Parathyroid adenoma (tissue), 2 donors: ENCODE measurements at regions not wholly inside any gene's neighbourhood (a gene's known extent, or its start where the extent isn't known, plus 50 kb on each side); places are given as distances from the start of the nearest gene placed in this dataset.

Experiments
- H2AFZ ChIP-seq: fragments of 300-600 bp; sonication (generic); one replicate; pipeline ENCODE4 v1.7.0; 2017; ENCODE audit warnings: antibody characterized with exemption, mild to moderate bottlenecking
- H3K27ac ChIP-seq: fragments of 300-600 bp; sonication (generic); one replicate; pipeline ENCODE4 v1.7.0; 2017
- H3K27me3 ChIP-seq: fragments of 300-600 bp; sonication (generic); one replicate; pipeline ENCODE4 v1.7.0; 2017; ENCODE audit warnings: low read length; ENCODE audit not compliant: control insufficient read depth, insufficient read depth
- H3K36me3 ChIP-seq: fragments of 300-600 bp; sonication (generic); one replicate; pipeline ENCODE4 v1.7.0; 2017; ENCODE audit warnings: low read length; ENCODE audit not compliant: control insufficient read depth, insufficient read depth
- H3K4me1 ChIP-seq: fragments of 300-600 bp; sonication (generic); one replicate; pipeline ENCODE4 v1.7.0; 2017; ENCODE audit warnings: control low read depth
- H3K4me2 ChIP-seq: fragments of 300-600 bp; sonication (generic); one replicate; pipeline ENCODE4 v1.7.0; 2017; ENCODE audit warnings: low read length
- H3K4me3 ChIP-seq: fragments of 300-600 bp; sonication (generic); one replicate; pipeline ENCODE4 v1.7.0; 2017; ENCODE audit warnings: low read depth, low read length
- H3K79me2 ChIP-seq: fragments of 300-600 bp; sonication (generic); one replicate; pipeline ENCODE4 v1.7.0; 2017; ENCODE audit warnings: control low read depth
- H3K9ac ChIP-seq: fragments of 300-600 bp; sonication (generic); one replicate; pipeline ENCODE4 v1.7.0; 2017; ENCODE audit warnings: mild to moderate bottlenecking
- H3K9me3 ChIP-seq: fragments of 300-600 bp; sonication (generic); one replicate; pipeline ENCODE4 v1.7.0; 2017; ENCODE audit warnings: low read length; ENCODE audit not compliant: control insufficient read depth
- TF ChIP-seq, protein P1 (sequence below): fragments of 300-600 bp; sonication (generic); IDR thresholded peaks from one replicate; pipeline ENCODE4 v1.7.0; 2017; ENCODE audit warnings: antibody characterized with exemption, mild to moderate bottlenecking
- donor health status: primary hyperparathyroidism.

DNA sequence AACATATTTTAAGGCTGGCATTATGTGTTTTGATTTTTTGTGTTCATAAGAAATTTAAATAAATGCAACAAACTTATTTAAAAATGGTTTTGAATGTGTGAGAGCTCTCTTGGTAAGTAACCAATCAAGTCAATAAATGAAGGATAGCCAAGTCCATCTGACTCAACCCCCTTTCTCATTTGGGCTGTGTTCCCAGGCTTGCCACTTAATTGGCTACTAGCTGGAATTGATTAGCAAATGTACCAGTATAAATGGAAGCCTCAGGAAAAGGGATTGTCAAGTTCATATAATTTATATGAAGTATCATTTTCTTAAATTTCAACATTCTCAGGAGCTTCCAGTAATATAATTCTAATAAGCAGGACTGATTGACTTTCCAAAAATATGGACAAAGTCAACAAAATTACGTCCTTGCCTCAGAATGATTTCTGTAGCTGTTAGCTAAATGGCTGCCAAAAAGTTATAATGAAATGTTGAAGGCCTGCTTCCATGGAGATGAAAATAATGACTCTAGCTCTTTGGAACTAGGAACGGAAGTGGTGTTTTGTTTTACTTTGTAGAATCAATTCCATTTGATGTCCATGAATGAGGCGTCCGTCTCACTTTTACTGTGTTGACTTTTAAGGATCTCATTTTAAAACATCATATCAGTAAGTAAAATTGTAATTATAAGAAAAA is 614.9 kb downstream of the CDH26 start:
- Histone ChIP-seq H3K36me3 (no peaks in the 10 kb centered on the region), H3K4me1 (no peaks in the 10 kb centered on the region), H3K4me3 (no peak overlapping the region), H3K4me2 (no peak overlapping the region), H3K79me2 (no peaks in the 10 kb centered on the region), H3K9me3 (no peaks in the 10 kb centered on the region), H3K9ac (no peak overlapping the region), H3K27me3 (no peaks in the 10 kb centered on the region), H2AFZ (no peak overlapping the region), H3K27ac (no peak overlapping the region)
- TF ChIP-seq, protein P1, sequence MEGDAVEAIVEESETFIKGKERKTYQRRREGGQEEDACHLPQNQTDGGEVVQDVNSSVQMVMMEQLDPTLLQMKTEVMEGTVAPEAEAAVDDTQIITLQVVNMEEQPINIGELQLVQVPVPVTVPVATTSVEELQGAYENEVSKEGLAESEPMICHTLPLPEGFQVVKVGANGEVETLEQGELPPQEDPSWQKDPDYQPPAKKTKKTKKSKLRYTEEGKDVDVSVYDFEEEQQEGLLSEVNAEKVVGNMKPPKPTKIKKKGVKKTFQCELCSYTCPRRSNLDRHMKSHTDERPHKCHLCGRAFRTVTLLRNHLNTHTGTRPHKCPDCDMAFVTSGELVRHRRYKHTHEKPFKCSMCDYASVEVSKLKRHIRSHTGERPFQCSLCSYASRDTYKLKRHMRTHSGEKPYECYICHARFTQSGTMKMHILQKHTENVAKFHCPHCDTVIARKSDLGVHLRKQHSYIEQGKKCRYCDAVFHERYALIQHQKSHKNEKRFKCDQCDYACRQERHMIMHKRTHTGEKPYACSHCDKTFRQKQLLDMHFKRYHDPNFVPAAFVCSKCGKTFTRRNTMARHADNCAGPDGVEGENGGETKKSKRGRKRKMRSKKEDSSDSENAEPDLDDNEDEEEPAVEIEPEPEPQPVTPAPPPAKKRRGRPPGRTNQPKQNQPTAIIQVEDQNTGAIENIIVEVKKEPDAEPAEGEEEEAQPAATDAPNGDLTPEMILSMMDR: no peak

DNA sequence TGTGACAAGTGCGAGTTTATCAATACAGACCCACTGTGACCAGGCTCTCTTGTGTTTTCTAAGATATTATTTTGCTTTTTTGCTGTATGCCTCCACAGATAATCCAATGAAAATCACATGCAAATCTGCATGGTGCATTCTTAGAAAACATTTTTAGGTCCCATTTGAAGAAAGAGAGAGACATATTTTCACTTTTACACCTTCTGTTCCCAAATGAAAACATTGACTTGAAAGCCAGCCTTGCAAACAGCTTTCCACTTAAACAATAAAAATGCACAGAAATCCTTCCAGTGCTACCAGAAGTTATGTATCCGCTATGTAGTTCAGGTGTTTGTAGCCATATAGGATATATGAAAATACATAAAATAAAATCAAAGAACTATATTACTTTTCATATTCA is 618.0 kb downstream of the CDH26 start:
- Histone ChIP-seq H3K79me2 (no peaks in the 10 kb centered on the region), H3K27ac (no peak overlapping the region), H3K4me1 (no peaks in the 10 kb centered on the region), H3K9me3 (no peaks in the 10 kb centered on the region), H2AFZ (no peak overlapping the region), H3K4me2 (no peak overlapping the region), H3K4me3 (no peak overlapping the region), H3K36me3 (no peaks in the 10 kb centered on the region), H3K9ac (no peak overlapping the region), H3K27me3 (no peaks in the 10 kb centered on the region)
- TF ChIP-seq, protein P1: no peak

DNA sequence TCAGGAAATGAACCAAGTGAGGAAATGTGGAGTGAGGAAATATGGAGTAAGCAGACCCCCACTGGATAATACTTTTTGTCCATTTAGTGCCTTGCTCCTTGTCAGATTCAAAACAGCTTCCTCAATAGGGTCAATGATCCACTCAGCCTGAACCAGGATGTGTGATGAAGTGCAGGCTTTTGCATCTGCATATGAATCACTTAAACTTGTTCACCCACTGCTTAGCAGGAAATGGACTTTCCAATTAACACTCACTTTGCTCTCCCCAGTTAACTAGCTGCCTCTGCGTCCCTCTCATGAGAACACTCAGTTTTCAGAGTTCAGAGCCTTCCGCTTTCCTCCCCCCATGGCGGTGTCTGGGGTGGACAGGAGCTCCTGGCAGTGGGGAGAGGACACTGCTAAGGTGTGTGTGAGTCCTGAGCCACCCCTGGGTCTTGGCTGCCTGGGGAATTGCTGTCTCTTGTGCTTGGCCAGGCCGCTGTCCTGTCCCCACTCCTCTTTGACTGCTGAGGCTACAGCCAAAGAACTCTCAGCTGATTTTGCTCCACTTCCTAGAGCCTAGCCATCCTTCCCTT is 621.8 kb downstream of the CDH26 start:
- Histone ChIP-seq H3K9me3 (no peaks in the 10 kb centered on the region), H3K9ac (no peak overlapping the region), H3K4me3 (no peak overlapping the region), H3K27me3 (no peaks in the 10 kb centered on the region), H3K79me2 (no peaks in the 10 kb centered on the region), H3K4me2 (no peak overlapping the region), H2AFZ (no peak overlapping the region), H3K27ac (no peak overlapping the region), H3K4me1 (no peaks in the 10 kb centered on the region), H3K36me3 (no peaks in the 10 kb centered on the region)
- TF ChIP-seq, protein P1: no peak

DNA sequence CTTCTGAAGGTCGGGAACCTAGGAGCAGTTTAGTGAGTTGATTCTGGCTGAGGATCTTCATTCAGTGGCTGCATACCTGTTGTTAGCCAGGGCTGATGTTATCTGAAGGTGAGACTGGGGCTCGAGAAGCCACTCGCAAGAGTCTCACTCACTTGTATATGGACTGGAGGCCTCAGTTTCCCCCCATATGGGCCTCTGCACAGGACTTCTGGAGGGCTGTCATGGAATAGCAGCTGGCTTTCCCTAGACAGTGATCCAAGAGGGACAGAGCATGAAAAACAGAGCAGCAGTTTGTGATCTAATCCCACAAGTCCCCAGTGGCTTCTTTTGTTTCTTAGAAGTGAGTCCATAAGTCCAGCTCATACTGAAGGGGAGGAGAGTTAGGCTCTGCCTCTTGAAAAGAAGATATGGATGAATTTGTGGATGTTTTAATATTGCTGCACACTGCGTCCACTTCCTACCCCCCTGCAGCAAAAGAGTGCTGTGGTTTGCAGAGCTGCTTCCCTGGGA is 623.4 kb downstream of the CDH26 start:
- Histone ChIP-seq H3K79me2 (no peaks in the 10 kb centered on the region), H3K36me3 (no peaks in the 10 kb centered on the region), H3K27me3 (no peaks in the 10 kb centered on the region), H3K4me3 (no peak overlapping the region), H3K4me2 (no peak overlapping the region), H3K9me3 (no peaks in the 10 kb centered on the region), H3K4me1 (no peaks in the 10 kb centered on the region), H3K27ac (no peak overlapping the region), H2AFZ (no peak overlapping the region), H3K9ac (no peak overlapping the region)
- TF ChIP-seq, protein P1: no peak

DNA sequence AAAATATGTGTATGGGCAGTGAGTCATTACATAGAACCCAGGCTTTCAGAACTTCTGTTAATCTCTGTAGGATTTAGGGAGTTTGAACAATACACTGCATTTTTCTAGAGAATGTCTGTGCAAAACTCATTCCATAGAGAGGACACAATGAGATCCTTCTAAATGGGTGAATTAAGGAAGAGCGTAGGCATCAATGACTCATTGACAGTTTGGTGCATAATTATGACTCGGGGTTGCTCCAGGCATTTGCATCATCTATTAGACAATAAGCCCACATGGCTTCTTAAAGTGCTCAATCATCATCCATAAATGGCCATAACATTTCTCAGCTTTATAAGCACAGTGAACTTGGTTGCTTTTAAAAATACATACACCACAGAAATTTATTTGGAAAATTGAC is 625.5 kb downstream of the CDH26 start:
- no peak overlapping the region for H2AFZ ChIP-seq
- H3K27me3 ChIP-seq: no peaks in the 10 kb centered on the region
- TF ChIP-seq, protein P1: no peak
- no peak overlapping the region for H3K9ac ChIP-seq
- H3K27ac ChIP-seq: no peak overlapping the region
- no peaks in the 10 kb centered on the region for H3K4me1 ChIP-seq
- no peaks in the 10 kb centered on the region for H3K9me3 ChIP-seq
- H3K79me2 ChIP-seq: no peaks in the 10 kb centered on the region
- H3K4me3 ChIP-seq: no peak overlapping the region
- no peaks in the 10 kb centered on the region for H3K36me3 ChIP-seq
- no peak overlapping the region for H3K4me2 ChIP-seq
